DOHH2 (cell line): ENCODE measurements at regions not wholly inside any gene's neighbourhood (a gene's known extent, or its start where the extent isn't known, plus 50 kb on each side); places are given as distances from the start of the nearest gene placed in this dataset.

Experiments
- H3F3A ChIP-seq: fragments of 200-600 bp; sonication (generic), shearing (Covaris generic); 2 replicates; pipeline ENCODE4 v1.6.0; 2016; ENCODE audit warnings: antibody characterized with exemption, mild to moderate bottlenecking; ENCODE audit not compliant: control insufficient read depth, insufficient read depth
- H3K27ac ChIP-seq: fragments of 200-600 bp; sonication (generic); 2 replicates; pipeline ENCODE4 v1.5.1; 2014; ENCODE audit warnings: low read depth, mild to moderate bottlenecking, low read length, moderate library complexity
- H3K27me3 ChIP-seq: fragments of 200-600 bp; sonication (generic); 2 replicates; pipeline ENCODE4 v1.6.1; 2014; ENCODE audit warnings: mild to moderate bottlenecking, low read length, mixed read lengths; ENCODE audit not compliant: control insufficient read depth
- H3K36me3 ChIP-seq: fragments of 200-600 bp; sonication (generic); 2 replicates; pipeline ENCODE4 v1.6.1; 2014; ENCODE audit warnings: mild to moderate bottlenecking, low read length, moderate library complexity, mixed read lengths; ENCODE audit not compliant: control insufficient read depth
- H3K4me1 ChIP-seq: fragments of 200-600 bp; sonication (generic); 2 replicates; pipeline ENCODE4 v1.6.1; 2014; ENCODE audit warnings: mild to moderate bottlenecking, low read length, mixed read lengths; ENCODE audit not compliant: control insufficient read depth
- H3K4me2 ChIP-seq: fragments of 200-600 bp; sonication (generic); 2 replicates; pipeline ENCODE4 v1.6.0; 2014; ENCODE audit warnings: mild to moderate bottlenecking, low read length, moderate library complexity
- H3K4me3 ChIP-seq: fragments of 200-600 bp; sonication (generic); 2 replicates; pipeline ENCODE4 v1.5.1; 2014; ENCODE audit warnings: mild to moderate bottlenecking, low read length, mixed read lengths
- H3K79me2 ChIP-seq: fragments of 200-600 bp; sonication (generic); 2 replicates; pipeline ENCODE4 v1.6.1; 2014; ENCODE audit warnings: mild to moderate bottlenecking, low read length, mixed read lengths; ENCODE audit not compliant: control insufficient read depth
- H3K9me2 ChIP-seq: fragments of 200-600 bp; sonication (generic); replicated peaks from 2 replicates; pipeline ENCODE4 v1.6.1; 2014; ENCODE audit warnings: mild to moderate bottlenecking, low read length, mixed read lengths; ENCODE audit not compliant: control insufficient read depth
- H3K9me3 ChIP-seq: fragments of 200-600 bp; sonication (generic); 2 replicates; pipeline ENCODE4 v1.6.1; 2014; ENCODE audit warnings: antibody characterized with exemption, low read length, mixed read lengths; ENCODE audit not compliant: control insufficient read depth, insufficient read depth
- H4K20me1 ChIP-seq: fragments of 200-600 bp; sonication (generic); 2 replicates; pipeline ENCODE4 v1.6.0; 2014; ENCODE audit warnings: low read depth, mild to moderate bottlenecking, antibody characterized with exemption, low read length, moderate library complexity; ENCODE audit not compliant: control insufficient read depth, insufficient read depth
- EZH2phosphoT487 ChIP-seq: fragments of 200-600 bp; sonication (generic); IDR thresholded peaks from 2 replicates; pipeline ENCODE4 v1.6.1; 2017; ENCODE audit warnings: borderline replicate concordance, mild to moderate bottlenecking, antibody characterized with exemption, low read length, moderate library complexity, mixed read lengths
- TF ChIP-seq, protein P1 (sequence below): fragments of 200-600 bp; sonication (generic); IDR thresholded peaks from one replicate; pipeline ENCODE4 v1.5.1; 2014; ENCODE audit warnings: antibody characterized with exemption, mild to moderate bottlenecking, low read depth, low read length; ENCODE audit not compliant: poor library complexity, severe bottlenecking

DNA sequence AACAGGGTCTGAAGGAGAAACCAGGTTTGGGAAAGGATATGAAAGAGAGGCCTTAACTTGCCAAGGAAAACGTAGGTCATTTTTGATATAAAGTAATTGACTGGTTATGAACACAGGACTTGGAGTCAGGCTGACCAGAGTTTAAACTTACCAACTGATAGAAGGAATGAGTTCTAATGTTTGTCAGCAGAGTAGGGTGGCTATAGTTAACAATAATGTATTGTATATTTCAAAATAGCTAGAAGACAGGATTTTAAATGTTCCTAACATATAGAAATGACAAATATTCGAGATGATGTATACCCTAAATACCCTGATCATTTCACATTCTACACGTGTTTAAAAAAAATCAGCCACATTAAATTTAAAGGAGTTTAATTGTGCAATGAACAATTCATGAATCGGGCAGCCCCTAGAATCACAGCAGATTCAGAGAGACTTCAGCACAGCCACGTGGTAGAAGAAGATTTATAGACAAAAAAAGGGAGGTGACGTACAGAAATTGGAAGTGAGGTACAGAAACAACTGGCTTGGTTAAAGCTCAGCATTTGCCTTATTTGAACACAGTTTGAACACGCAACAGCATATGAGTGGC lies 52.5 kb upstream of the PLEKHG7 start:
- TF ChIP-seq, protein P1, sequence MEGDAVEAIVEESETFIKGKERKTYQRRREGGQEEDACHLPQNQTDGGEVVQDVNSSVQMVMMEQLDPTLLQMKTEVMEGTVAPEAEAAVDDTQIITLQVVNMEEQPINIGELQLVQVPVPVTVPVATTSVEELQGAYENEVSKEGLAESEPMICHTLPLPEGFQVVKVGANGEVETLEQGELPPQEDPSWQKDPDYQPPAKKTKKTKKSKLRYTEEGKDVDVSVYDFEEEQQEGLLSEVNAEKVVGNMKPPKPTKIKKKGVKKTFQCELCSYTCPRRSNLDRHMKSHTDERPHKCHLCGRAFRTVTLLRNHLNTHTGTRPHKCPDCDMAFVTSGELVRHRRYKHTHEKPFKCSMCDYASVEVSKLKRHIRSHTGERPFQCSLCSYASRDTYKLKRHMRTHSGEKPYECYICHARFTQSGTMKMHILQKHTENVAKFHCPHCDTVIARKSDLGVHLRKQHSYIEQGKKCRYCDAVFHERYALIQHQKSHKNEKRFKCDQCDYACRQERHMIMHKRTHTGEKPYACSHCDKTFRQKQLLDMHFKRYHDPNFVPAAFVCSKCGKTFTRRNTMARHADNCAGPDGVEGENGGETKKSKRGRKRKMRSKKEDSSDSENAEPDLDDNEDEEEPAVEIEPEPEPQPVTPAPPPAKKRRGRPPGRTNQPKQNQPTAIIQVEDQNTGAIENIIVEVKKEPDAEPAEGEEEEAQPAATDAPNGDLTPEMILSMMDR: no peak
- TF ChIP-seq EZH2phosphoT487: no peak
- H3K4me2 ChIP-seq: no peak overlapping the region
- no peaks in the 10 kb centered on the region for H3K9me2 ChIP-seq
- H3K27me3 ChIP-seq: no peaks in the 10 kb centered on the region
- no peak overlapping the region for H3K4me3 ChIP-seq
- no peaks in the 10 kb centered on the region for H3K36me3 ChIP-seq
- no peaks in the 10 kb centered on the region for H4K20me1 ChIP-seq
- no peaks in the 10 kb centered on the region for H3F3A ChIP-seq
- no peaks in the 10 kb centered on the region for H3K79me2 ChIP-seq
- no peaks in the 10 kb centered on the region for H3K9me3 ChIP-seq
- no peak overlapping the region for H3K27ac ChIP-seq
- no peaks in the 10 kb centered on the region for H3K4me1 ChIP-seq

DNA sequence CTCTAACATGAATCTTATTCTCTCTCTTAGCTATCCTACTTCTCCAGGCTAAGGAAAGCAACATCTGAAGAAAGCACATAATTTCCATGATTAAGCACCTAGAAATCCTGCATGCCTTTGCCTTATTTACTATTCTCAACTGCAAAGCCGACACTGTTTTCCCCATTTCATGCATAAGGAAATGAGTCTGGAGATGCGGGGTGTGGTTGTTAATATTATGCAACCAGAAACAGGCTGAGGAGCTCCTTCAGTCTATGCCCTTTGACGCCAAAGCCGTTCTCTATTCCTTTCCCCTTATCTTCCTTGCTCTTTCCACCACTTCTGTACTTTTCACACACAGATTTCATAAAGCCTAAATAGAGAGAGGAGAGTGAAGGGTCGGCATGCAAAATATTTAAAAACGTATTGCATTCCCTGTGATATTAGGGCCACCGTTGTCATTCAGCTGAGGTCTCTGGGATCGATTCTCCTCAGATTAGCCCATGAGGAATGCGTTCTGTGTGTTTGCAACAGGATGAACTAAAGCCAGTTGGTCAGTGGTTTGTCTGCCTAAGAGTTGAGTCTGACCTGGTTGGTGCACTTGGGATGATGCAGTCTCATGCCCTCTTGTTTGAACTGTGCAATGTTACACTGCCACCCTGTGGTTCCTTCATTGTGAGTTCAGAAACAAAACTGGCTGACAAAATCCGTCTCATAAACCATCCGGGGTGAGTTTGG lies 53.1 kb upstream of the PLEKHG7 start:
- no peaks in the 10 kb centered on the region for H4K20me1 ChIP-seq
- H3F3A ChIP-seq: no peaks in the 10 kb centered on the region
- TF ChIP-seq EZH2phosphoT487: no peak
- TF ChIP-seq, protein P1: peak; percentile 77
- no peak overlapping the region for H3K4me2 ChIP-seq
- H3K4me1 ChIP-seq: no peaks in the 10 kb centered on the region
- no peak overlapping the region for H3K27ac ChIP-seq
- no peaks in the 10 kb centered on the region for H3K9me2 ChIP-seq
- no peaks in the 10 kb centered on the region for H3K27me3 ChIP-seq
- no peaks in the 10 kb centered on the region for H3K79me2 ChIP-seq
- H3K36me3 ChIP-seq: no peaks in the 10 kb centered on the region
- no peaks in the 10 kb centered on the region for H3K9me3 ChIP-seq
- H3K4me3 ChIP-seq: no peak overlapping the region

DNA sequence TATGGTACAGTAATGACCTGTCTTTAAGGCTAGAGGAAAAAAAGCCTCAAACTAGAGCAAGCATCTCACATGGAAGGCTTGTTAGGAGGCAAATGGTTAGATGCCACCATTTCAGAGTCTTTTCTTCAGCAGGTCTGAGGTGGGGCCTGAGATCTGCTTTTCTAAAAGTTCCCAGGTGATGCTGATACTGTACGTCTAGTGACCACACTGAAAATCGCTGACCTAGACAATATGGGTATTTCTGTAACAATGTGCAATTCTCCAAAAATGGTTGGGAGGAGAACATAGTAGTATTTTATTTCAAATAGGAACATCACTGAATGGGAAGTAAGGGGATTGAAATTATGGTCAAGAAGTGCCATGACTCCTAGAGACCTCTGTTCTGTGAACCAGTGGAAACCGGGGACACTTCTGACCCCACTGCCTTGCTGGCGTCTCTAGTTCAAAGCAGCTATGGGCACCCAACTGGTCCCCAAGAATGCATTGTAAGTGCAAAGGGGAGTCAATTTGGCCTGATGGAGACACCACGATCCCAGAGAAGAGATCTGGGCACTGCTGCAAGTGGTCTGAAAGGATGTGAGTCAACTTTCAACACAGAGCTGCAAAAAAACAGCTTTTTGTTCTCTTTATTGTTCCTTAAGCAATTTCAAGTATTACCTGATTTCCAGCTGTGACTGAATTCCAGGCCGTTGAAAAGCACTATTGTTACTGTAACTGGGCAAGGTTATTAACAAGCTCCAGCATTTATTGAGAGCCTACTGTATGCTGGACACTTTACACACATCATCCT lies 54.4 kb upstream of the PLEKHG7 start:
- H3K27ac ChIP-seq: no peak overlapping the region
- no peaks in the 10 kb centered on the region for H3K4me1 ChIP-seq
- no peak overlapping the region for H3K4me2 ChIP-seq
- no peak overlapping the region for H3K4me3 ChIP-seq
- TF ChIP-seq, protein P1: no peak
- no peak for TF ChIP-seq EZH2phosphoT487
- H3F3A ChIP-seq: no peaks in the 10 kb centered on the region
- no peaks in the 10 kb centered on the region for H3K36me3 ChIP-seq
- H3K79me2 ChIP-seq: no peaks in the 10 kb centered on the region
- no peaks in the 10 kb centered on the region for H3K9me3 ChIP-seq
- H3K9me2 ChIP-seq: no peaks in the 10 kb centered on the region
- no peaks in the 10 kb centered on the region for H4K20me1 ChIP-seq
- H3K27me3 ChIP-seq: no peaks in the 10 kb centered on the region
